IMR-90 (cell line): ENCODE measurements at regions not wholly inside any gene's neighbourhood (a gene's known extent, or its start where the extent isn't known, plus 50 kb on each side); places are given as distances from the start of the nearest gene placed in this dataset.

ENCODE experiments used
- ATAC-seq: fragments of 200-7000 bp; cut with Tn5 transposase; 2 replicates; pipeline ENCODE4 v1.9.1; 2020; ENCODE audit warnings: low read depth, mild to moderate bottlenecking, moderate library complexity
- BruUV-seq: library from RNA; stranded (reverse); fragments of 400-500 nt; replicated peaks from 2 replicates; lab custom pipeline; 2021; lab: Mats Ljungman, UMichigan
- CTCF ChIA-PET: fragments of 300-600 bp; formaldehyde crosslinking; extraction: SDS; loops from one replicate; lab custom pipeline; 2021; ENCODE audit warnings: antibody characterized with exemption; lab: Yijun Ruan, JAX
- POLR2A ChIA-PET: fragments of 300-600 bp; sonication (Branson Sonifier 250); formaldehyde crosslinking; loops from one replicate; lab custom pipeline; 2022; ENCODE audit warnings: antibody characterized with exemption; ENCODE audit not compliant: unreplicated experiment; lab: Charles Lee
- DNase-seq: peaks from one replicate; pipeline ENCODE4 v3.0.0; 2013
- H2AFZ ChIP-seq: replicated peaks from 2 replicates; pipeline ENCODE3; 2013; ENCODE audit warnings: low read length, mild to moderate bottlenecking; ENCODE audit not compliant: poor library complexity
- H2AK5ac ChIP-seq: 2 replicates; pipeline ENCODE4 v1.6.1; 2013; ENCODE audit warnings: low read depth, low read length, inconsistent platforms
- H2AK9ac ChIP-seq: replicated peaks from 2 replicates; pipeline ENCODE3; 2013; ENCODE audit warnings: mild to moderate bottlenecking, low read depth, low read length, moderate library complexity; ENCODE audit not compliant: poor library complexity
- H2BK120ac ChIP-seq: 2 replicates; pipeline ENCODE4 v1.6.1; 2013; ENCODE audit warnings: low read depth, low read length, inconsistent platforms
- H2BK15ac ChIP-seq: 3 replicates; pipeline ENCODE4 v1.6.1; 2013; ENCODE audit warnings: low read depth, low read length, inconsistent platforms
- H2BK20ac ChIP-seq: 2 replicates; pipeline ENCODE4 v1.6.1; 2013; ENCODE audit warnings: low read depth, mild to moderate bottlenecking, inconsistent platforms, low read length, moderate library complexity
- H2BK5ac ChIP-seq: 2 replicates; pipeline ENCODE4 v1.6.1; 2013; ENCODE audit warnings: mild to moderate bottlenecking, low read depth, low read length, inconsistent platforms; ENCODE audit not compliant: poor library complexity, severe bottlenecking
- H3K14ac ChIP-seq: replicated peaks from 2 replicates; pipeline ENCODE4 v1.6.1; 2013; ENCODE audit warnings: low read depth, low read length, inconsistent platforms
- H3K18ac ChIP-seq: 2 replicates; pipeline ENCODE4 v1.6.1; 2013; ENCODE audit warnings: low read depth, low read length, control low read depth
- H3K23ac ChIP-seq: 2 replicates; pipeline ENCODE4 v1.6.1; 2013; ENCODE audit warnings: low read depth, low read length, inconsistent platforms
- H3K27ac ChIP-seq: 2 replicates; pipeline ENCODE4 v1.5.1; 2013; ENCODE audit warnings: mild to moderate bottlenecking, control low read depth, low read length; ENCODE audit not compliant: insufficient read depth
- H3K27me3 ChIP-seq: 2 replicates; pipeline ENCODE4 v1.6.1; 2013; ENCODE audit warnings: low read length; ENCODE audit not compliant: control insufficient read depth, insufficient read depth
- H3K36me3 ChIP-seq: 2 replicates; pipeline ENCODE4 v1.6.1; 2013; ENCODE audit warnings: low read length, mixed read lengths; ENCODE audit not compliant: control insufficient read depth, insufficient read depth
- H3K4ac ChIP-seq: 2 replicates; pipeline ENCODE4 v1.6.1; 2013; ENCODE audit warnings: low read depth, low read length, inconsistent platforms
- H3K4me1 ChIP-seq: 2 replicates; pipeline ENCODE4 v1.6.1; 2013; ENCODE audit warnings: low read length, mixed read lengths; ENCODE audit not compliant: control insufficient read depth, insufficient read depth
- H3K4me2 ChIP-seq: 2 replicates; pipeline ENCODE4 v1.6.1; 2013; ENCODE audit warnings: low read depth, mild to moderate bottlenecking, control low read depth, low read length, moderate library complexity
- H3K4me3 ChIP-seq: 2 replicates; pipeline ENCODE4 v1.5.1; 2013; ENCODE audit warnings: low read depth, mild to moderate bottlenecking, control low read depth, low read length, moderate library complexity; ENCODE audit not compliant: insufficient read depth
- H3K56ac ChIP-seq: 2 replicates; pipeline ENCODE4 v1.6.1; 2013; ENCODE audit warnings: low read length, inconsistent platforms; ENCODE audit not compliant: insufficient read depth; ENCODE audit errors: extremely low read depth
- H3K79me1 ChIP-seq, 2 experiments: 2 replicates each; pipeline ENCODE4 v1.6.1; 2013; ENCODE audit warnings: low read length in 2 of 2, inconsistent platforms in 1 of 2, low read depth in 1 of 2
- H3K9ac ChIP-seq: 2 replicates; pipeline ENCODE4 v1.6.1; 2013; ENCODE audit warnings: low read depth, low read length, control low read depth
- H3K9me1 ChIP-seq: 2 replicates; pipeline ENCODE4 v1.6.1; 2013; ENCODE audit warnings: low read length, inconsistent platforms; ENCODE audit not compliant: insufficient read depth
- H3K9me3 ChIP-seq: 2 replicates; pipeline ENCODE4 v1.6.1; 2013; ENCODE audit warnings: low read length; ENCODE audit not compliant: control insufficient read depth, insufficient read depth
- H4K20me1 ChIP-seq: 2 replicates; pipeline ENCODE4 v1.6.1; 2013; ENCODE audit warnings: low read length, inconsistent platforms; ENCODE audit not compliant: insufficient read depth
- H4K5ac ChIP-seq: 2 replicates; pipeline ENCODE4 v1.6.1; 2013; ENCODE audit warnings: mild to moderate bottlenecking, low read depth, low read length, control low read depth
- H4K8ac ChIP-seq, 2 experiments: 2 replicates each; pipeline ENCODE4 v1.6.1; 2013; ENCODE audit warnings: low read depth in 2 of 2, low read length in 2 of 2, control low read depth in 1 of 2, inconsistent platforms in 1 of 2
- H4K91ac ChIP-seq: 2 replicates; pipeline ENCODE4 v1.6.1; 2013; ENCODE audit warnings: low read depth, low read length, inconsistent platforms; ENCODE audit not compliant: insufficient read depth
- SMC3 ChIP-seq: fragments of 150-350 bp; IDR thresholded peaks from 2 replicates; pipeline ENCODE4 v1.6.1; 2016; ENCODE audit warnings: low read depth, mild to moderate bottlenecking, antibody characterized with exemption, low read length, moderate library complexity
- USF2 ChIP-seq: fragments of 150-350 bp; IDR thresholded peaks from 2 replicates; pipeline ENCODE4 v1.6.1; 2017; ENCODE audit warnings: mild to moderate bottlenecking, antibody characterized with exemption, low read length, low read depth
- WGBS, 2 experiments: methylation state at CpG; one replicate each; pipeline versions ENCODE4 v1.1.5 to v1.1.7; 2013; ENCODE audit warnings: missing lambda C conversion rate in 2 of 2; ENCODE audit not compliant: insufficient read length in 1 of 2; ENCODE audit errors: extremely low coverage in 2 of 2; 5-methylcytosine and 5-hydroxymethylcytosine counted together
- dilution Hi-C: fragments of 300-500 bp; cut with HindIII; formaldehyde crosslinking; loops from one replicate; pipeline ENCODE4 v1.14.3; 2018; ENCODE audit warnings: low sequenced_read_pairs; ENCODE audit not compliant: unreplicated experiment
- in situ Hi-C: fragments of 300-500 bp; cut with MboI; formaldehyde crosslinking; loops from 3 replicates; pipeline ENCODE4 v1.14.3; 2019; ENCODE audit warnings: low sequenced_read_pairs, inconsistent platforms, mixed read lengths
- intact Hi-C: fragments of 100-400 bp; cut with micrococcal nuclease; formaldehyde crosslinking; loops from 2 replicates; pipeline ENCODE4 v1.10.0; 2022

GRCh38 chr2:226228080-226228479 is 571.5 kb downstream of the IRS1 start:
- Histone ChIP-seq H4K20me1 (no peaks in the 10 kb centered on the region), H2BK15ac (no peak overlapping the region), H4K8ac (no peak overlapping the region), H2BK20ac (no peak overlapping the region), H3K18ac (no peak overlapping the region), H2AFZ (no peak overlapping the region), H3K27me3 (no peaks in the 10 kb centered on the region), H2AK5ac (no peak overlapping the region), H2BK120ac (no peak overlapping the region), H3K79me1 (no peaks in the 10 kb centered on the region), H2BK5ac (no peak overlapping the region), H3K4me2 (no peak overlapping the region), H4K91ac (no peak overlapping the region), H3K4me3 (no peak overlapping the region), H2AK9ac (no peak overlapping the region), H3K27ac (no peak overlapping the region), H3K23ac (no peak overlapping the region), H4K5ac (no peak overlapping the region), H3K56ac (no peak overlapping the region), H3K4ac (no peak overlapping the region), H3K4me1 (no peaks in the 10 kb centered on the region), H3K9me1 (no peaks in the 10 kb centered on the region), H3K36me3 (no peaks in the 10 kb centered on the region), H3K14ac (no peak overlapping the region), H3K9ac (no peak overlapping the region), H3K9me3 (no peaks in the 10 kb centered on the region)
- CTCF ChIA-PET: no interaction called here
- DNase-seq: no peak
- intact Hi-C loops: loop anchor here (10.0 kb wide), 1 partner anchor 497 kb away; no protein-coding TSS in a partner anchor
- no peak for TF ChIP-seq USF2
- no peak for TF ChIP-seq SMC3
- POLR2A ChIA-PET: no interaction called here
- WGBS, 2 experiments: no CpG with 5 or more reads among the region's 2 CpGs
- dilution Hi-C loops: no loop called here
- ATAC-seq: no peak
- in situ Hi-C loops: no loop called here
- no TSS peak for BruUV-seq
